ENCODE measurements at regions not wholly inside any gene's neighbourhood (a gene's known extent, or its start where the extent isn't known, plus 50 kb on each side); places are given as distances from the start of the nearest gene placed in this dataset.

DNA sequence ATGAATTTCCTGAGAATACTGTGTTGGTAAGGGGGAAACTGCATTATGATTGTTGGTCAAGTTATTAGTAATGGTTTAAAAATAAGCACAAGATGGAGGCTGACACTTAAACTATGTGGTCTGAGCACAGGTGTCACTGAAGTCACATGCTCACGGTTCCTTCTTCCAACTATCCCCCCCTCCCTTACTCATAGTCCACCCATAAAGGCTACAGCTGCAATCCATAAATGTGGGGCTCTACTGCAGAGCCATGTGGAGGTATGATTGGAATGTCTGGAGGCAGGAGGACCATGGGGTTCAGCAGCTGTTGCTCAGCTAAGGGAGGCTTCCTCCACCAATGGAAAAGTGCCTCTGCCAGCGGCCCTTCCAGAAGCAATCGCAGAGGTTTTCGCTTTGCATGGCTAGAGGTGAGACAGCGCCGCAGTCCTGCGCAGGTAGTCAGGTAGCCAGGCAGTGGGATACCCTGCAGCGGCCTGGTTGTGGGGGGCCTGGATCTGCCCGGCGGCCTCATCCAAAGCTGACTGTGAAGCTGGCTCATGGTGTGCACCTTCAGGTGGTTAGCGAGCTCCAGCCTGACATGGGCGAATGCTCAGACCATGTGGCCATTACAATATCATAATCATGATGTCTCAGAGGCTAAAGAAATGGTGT is 249.6 kb downstream of the DCDC2C start:
- Histone ChIP-seq H3K36me3 (no peaks in the 10 kb centered on the region), H3K4me3 (no peak overlapping the region), H3K27me3 (no peaks in the 10 kb centered on the region), H3K4me1 (no peaks in the 10 kb centered on the region), H3K9me3 (no peaks in the 10 kb centered on the region), H3K27ac (no peak overlapping the region)
- ATAC-seq (no peak), DNase-seq (no peak)
- intact Hi-C loops (cut with DNase I): no loop called here
- TF ChIP-seq, protein P1, sequence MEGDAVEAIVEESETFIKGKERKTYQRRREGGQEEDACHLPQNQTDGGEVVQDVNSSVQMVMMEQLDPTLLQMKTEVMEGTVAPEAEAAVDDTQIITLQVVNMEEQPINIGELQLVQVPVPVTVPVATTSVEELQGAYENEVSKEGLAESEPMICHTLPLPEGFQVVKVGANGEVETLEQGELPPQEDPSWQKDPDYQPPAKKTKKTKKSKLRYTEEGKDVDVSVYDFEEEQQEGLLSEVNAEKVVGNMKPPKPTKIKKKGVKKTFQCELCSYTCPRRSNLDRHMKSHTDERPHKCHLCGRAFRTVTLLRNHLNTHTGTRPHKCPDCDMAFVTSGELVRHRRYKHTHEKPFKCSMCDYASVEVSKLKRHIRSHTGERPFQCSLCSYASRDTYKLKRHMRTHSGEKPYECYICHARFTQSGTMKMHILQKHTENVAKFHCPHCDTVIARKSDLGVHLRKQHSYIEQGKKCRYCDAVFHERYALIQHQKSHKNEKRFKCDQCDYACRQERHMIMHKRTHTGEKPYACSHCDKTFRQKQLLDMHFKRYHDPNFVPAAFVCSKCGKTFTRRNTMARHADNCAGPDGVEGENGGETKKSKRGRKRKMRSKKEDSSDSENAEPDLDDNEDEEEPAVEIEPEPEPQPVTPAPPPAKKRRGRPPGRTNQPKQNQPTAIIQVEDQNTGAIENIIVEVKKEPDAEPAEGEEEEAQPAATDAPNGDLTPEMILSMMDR (IDR thresholded peaks at IDR 0.05): no peak

DNA sequence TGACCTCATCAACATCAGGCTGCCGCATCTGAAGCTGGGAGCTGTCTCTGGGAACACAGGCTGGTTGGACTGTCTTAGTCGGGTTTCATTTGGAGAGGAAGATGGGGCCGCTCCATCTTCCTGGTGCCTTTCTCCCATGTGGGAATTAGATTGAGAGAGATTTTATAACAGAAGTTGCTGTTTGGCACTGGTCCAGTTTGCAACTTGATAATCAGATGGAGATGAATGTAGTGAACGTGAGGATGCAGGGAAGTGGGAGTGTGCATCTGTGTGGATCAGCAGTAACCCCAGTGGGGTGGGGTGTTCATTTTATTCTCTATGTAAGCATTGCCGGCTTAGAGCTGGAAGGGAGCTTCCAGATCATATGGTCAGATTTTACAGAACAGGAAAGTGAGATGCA is 250.9 kb downstream of the DCDC2C start:
- intact Hi-C loops (cut with DNase I): no loop called here
- no peaks in the 10 kb centered on the region for H3K27me3 ChIP-seq
- H3K4me3 ChIP-seq: no peak overlapping the region
- H3K4me1 ChIP-seq: no peaks in the 10 kb centered on the region
- no peaks in the 10 kb centered on the region for H3K9me3 ChIP-seq
- TF ChIP-seq, protein P1 (IDR thresholded peaks at IDR 0.05): no peak
- DNase-seq (no peak), ATAC-seq (no peak)
- H3K27ac ChIP-seq: no peak overlapping the region
- H3K36me3 ChIP-seq: no peaks in the 10 kb centered on the region

DNA sequence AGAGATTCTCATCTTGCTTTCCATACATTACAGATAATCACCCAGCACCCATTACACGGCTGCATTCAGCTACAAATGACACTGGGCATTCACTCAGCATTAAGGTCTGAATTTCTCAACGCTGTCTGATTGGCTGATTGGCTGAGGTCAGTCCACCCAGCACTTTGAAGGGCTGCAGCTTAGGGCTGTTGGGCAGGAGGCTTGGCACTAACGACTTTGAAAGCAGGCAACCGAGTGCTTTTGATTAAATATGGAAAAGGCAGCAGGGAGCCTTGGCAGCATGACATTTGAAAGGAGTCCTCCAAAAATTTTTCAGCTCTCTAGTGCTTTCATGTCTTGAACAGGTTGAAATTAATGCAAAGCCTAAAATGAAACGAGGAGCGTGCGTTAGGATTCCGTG is 253.0 kb downstream of the DCDC2C start:
- Histone ChIP-seq H3K27ac (no peak overlapping the region), H3K9me3 (no peaks in the 10 kb centered on the region), H3K36me3 (no peaks in the 10 kb centered on the region), H3K4me3 (no peak overlapping the region), H3K27me3 (no peaks in the 10 kb centered on the region), H3K4me1 (no peaks in the 10 kb centered on the region)
- DNase-seq: no peak
- intact Hi-C loops (cut with DNase I): no loop called here
- TF ChIP-seq, protein P1 (IDR thresholded peaks at IDR 0.05): no peak
- no peak for ATAC-seq

DNA sequence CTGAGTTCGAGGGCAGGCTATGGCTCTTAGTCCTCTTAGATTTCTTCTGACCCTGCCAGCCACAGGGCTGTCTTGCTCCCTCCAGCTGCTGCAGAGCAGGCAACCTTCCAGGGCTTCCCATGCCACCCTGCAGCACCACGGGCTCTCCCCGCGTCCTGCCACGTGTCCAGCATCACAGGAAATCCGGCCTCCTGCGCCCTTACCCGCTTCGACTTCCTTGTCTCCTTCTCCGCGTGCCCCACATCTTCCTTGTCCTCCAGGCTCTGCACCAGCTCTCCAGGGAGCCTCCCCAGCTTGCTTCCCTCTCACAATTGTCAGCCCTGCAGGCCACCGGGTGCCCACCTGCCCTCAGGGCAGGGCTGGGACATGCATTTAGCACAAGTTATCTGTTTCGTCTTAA is 253.5 kb downstream of the DCDC2C start:
- intact Hi-C loops (cut with DNase I): no loop called here
- DNase-seq: no peak

DNA sequence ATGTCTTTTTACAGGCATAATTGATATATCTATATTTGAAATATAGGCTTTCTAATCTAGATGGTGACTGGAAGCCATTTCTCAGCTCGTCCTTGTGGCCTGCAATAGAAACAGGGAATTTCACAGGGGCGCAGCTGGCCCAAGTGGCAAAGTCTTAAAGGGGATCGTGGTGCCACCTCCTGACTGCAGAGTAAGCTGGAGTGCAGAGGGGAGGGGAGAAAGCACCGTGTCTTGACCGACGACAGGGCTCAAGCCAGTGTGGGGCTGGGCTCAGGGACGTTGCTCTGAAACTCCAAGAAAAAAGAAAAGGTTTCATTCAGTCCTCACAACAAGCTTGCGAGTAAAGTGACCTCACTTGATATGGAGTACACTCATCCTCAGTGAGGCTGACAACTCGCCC is 255.1 kb downstream of the DCDC2C start:
- H3K9me3 ChIP-seq: no peaks in the 10 kb centered on the region
- DNase-seq (no peak), ATAC-seq (no peak)
- H3K27ac ChIP-seq: no peak overlapping the region
- no peaks in the 10 kb centered on the region for H3K4me1 ChIP-seq
- intact Hi-C loops (cut with DNase I): no loop called here
- no peaks in the 10 kb centered on the region for H3K27me3 ChIP-seq
- no peak overlapping the region for H3K4me3 ChIP-seq
- H3K36me3 ChIP-seq: no peaks in the 10 kb centered on the region
- TF ChIP-seq, protein P1 (IDR thresholded peaks at IDR 0.05): no peak

More for the DNA sequence above, 253.5 kb downstream of the DCDC2C start:
- H3K27me3 ChIP-seq: no peaks in the 10 kb centered on the region
- no peak overlapping the region for H3K27ac ChIP-seq
- H3K4me1 ChIP-seq: no peaks in the 10 kb centered on the region
- H3K9me3 ChIP-seq: no peaks in the 10 kb centered on the region
- no peaks in the 10 kb centered on the region for H3K36me3 ChIP-seq
- H3K4me3 ChIP-seq: no peak overlapping the region
- TF ChIP-seq, protein P1 (IDR thresholded peaks at IDR 0.05): no peak
- no peak for ATAC-seq

DNA sequence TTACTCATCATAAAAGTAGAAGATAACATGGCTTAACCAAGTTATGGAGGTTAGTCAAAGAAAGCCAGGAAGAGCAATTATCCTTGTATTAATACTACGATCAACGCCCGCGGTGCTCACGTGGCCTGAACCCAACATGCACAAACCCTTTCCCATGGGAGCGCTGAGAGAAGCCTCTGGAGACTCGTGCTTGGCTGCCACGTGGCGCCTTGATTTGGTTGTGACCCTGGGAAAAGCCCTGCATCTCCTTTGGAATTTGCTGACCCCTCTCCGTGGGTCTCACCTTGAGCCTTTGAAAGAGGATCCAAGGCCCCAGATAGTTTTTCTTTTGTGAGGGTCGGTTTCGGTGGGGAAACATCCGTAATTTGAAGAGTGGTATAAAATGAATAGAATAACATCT is 255.6 kb downstream of the DCDC2C start:
- H3K36me3 ChIP-seq: no peaks in the 10 kb centered on the region
- intact Hi-C loops (cut with DNase I): no loop called here
- TF ChIP-seq, protein P1 (IDR thresholded peaks at IDR 0.05): no peak
- H3K4me1 ChIP-seq: no peaks in the 10 kb centered on the region
- ATAC-seq (no peak), DNase-seq (no peak)
- no peaks in the 10 kb centered on the region for H3K27me3 ChIP-seq
- H3K27ac ChIP-seq: no peak overlapping the region
- no peak overlapping the region for H3K4me3 ChIP-seq
- no peaks in the 10 kb centered on the region for H3K9me3 ChIP-seq

All from upper lobe of right lung (tissue), 1 donor.